ENCODE measurements at regions not wholly inside any gene's neighbourhood (a gene's known extent, or its start where the extent isn't known, plus 50 kb on each side); places are given as distances from the start of the nearest gene placed in this dataset.
"Not testable (repeated sequence)": the region's sequence is repeated elsewhere in the genome, so short reads cannot be mapped to it uniquely, and the experiment has no call there.

DNA sequence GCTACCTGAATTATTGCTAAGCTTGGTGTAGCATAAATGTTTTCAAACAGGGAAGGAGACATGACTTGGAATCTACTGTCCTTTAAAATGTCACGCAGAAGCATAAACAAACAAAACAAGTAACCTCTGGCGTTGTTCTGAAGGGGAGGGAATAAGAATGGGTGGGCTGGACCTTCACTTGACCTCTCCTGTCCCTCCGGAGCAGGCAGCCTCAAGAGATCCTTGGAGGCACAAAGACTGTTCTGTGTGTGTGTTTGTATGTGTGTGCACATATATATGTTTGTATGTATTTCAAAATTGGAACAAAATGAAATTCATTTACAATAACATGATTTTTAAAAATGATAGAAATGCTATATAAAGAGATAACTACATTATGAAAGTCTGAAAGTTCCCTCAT lies 91.3 kb upstream of the DCLK2 start:
- no peak for DNase-seq (ENCODE audit: low spot score)

DNA sequence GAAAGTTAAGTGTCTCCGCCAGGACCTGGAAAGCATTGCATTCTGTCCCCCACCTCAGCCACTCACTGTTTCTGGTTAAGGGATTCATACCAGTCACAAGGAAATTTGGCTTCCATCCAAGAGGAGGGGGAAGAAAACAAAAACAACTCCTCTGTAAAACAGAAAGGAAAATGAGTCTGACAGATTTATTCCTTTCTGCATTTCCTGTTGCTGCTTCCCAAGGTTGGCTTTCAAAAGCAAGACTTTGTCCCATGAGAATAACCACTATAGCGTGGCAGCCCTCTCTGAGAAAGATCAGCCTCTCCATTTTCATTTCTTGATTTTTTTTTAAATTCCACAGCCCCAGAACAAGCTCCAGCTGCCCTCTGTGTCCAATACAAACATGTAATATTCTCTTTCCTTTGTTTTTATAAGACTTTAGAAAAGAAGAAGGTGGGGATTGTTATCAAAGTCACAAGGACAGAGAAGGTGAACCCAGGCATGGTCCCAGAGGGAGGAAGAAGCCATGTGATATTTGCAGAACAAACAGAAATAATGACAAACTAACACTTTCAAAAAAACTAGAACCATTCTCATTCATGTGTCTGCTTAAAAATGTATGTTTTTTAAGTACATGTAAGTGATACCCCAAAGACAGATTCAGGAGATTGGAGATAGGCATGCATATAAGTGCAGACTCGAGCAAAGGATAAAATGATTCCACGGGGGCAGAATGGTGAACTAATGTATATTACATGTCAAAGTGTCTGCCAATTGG lies 90.7 kb upstream of the DCLK2 start:
- DNase-seq (ENCODE audit: low spot score): no peak

DNA sequence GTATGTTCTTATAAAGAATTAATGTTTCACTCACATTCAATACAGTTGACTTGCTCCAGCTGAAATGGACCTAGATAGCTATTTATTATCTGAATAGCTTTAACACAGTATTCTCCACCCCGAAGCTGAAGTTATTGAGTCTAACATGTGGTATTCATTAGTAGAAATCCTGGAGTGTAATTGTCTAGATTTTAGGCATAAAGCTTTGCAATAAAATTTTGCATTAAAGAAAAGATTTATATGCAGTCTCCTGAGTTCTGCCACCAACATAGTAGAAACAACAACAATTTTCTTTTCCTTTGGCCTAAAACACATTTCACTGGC lies 90.2 kb upstream of the DCLK2 start:
- DNase-seq (ENCODE audit: low spot score): no peak

DNA sequence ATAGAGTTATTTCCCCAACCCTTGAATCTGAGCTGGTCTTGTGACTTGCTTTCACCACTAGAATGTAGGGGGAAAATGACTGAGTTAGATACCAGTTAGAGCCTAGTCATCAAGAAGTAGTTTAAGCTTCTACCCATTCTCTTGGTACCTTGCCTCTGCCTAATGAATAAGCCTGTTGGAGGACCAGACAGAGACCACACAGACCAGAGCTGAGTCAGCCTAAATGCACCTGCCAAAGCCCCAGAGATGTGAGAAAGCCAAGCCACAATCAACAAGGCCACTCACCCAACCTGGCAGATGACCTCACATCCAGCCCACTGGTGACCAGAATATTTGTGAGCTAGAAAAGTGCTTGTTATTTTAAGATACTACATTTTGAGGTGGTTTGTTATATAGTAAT lies 85.2 kb upstream of the DCLK2 start:
- no peak for DNase-seq (ENCODE audit: low spot score)

DNA sequence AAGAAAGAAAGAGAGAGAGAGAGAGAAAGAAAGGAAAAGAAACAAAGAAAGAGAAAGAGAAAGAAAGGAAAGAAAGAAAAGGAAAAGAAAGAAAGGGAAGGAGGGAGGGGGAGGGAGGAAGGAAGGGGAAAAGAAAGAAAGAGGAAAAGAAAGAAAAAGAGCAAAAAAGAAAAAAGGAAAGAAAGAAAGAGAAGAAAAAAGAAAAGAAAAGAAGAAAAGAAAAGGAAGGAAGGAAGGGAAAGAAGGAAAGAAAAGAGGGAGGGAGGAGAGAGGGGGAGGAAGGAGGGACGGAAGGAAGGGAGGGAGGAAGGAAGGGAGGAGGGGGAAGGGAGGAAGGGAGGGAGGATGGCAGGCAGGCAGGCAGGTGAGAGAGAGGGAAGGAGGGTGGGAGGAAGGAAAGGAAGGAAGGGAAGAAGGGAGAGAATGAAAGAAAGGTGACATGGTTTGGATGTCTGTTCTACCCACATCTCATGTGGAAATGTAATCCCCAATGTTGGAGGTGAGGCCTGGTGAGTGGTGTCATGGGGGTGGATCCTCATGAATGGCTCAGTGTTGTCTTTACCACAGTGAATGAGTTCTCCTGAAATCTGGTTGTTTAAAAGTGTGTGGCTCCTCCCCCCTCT lies 83.0 kb upstream of the DCLK2 start:
- DNase-seq (ENCODE audit: low spot score): no peak

DNA sequence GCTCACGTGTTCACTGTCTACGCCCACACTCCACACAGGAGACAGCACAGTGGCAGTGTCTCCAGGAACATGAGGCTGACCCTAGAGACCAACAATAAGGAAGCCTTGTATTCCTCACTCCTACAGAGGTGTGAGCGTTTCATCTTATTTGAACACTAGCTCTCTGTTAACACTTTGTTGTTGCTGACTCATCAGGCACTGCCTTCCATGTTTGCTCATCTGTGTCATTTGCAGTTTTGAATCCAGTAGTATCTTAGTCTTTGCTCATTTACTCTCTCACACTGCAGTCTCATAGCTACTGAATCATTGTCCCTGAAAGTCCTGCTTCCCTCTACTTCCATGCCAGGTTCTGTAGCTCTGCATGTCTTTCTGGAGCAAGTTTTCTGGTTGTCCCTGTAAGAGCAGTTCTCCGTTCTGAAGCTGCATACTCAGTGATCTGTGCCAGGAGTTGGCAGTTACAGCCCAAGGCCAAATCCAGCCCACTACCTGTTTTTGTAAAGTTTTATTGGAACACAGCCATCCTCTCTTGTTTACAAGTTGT lies 80.3 kb upstream of the DCLK2 start:
- DNase-seq (ENCODE audit: low spot score): peak; percentile 47

DNA sequence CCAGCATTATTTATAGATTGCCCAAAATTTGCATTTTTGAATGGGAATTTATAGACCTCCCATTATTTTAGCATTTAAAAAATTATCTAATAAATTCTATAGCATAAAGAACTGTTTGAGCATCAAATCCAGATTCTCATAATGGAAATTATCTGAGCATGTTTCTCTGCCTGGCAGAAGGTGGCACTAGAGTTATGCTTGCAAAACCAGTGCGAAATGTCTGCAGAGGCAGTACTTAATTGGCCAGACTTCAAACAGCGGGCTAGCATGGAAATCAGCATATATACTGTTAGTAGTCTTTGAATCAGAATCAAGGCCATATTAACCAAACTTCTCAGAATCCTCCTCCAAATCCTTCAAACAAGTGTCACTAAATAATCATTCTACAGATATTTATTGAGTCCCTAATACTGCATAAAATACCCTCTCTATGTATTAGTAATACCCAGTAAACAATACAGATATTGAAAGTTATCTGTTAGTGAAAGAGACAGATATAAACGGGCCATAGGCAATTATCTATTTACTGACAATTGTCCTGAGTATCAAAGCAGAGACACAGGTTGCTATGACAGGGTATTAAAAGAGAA lies 78.7 kb upstream of the DCLK2 start:
- DNase-seq (ENCODE audit: low spot score): peak; percentile 26

DNA sequence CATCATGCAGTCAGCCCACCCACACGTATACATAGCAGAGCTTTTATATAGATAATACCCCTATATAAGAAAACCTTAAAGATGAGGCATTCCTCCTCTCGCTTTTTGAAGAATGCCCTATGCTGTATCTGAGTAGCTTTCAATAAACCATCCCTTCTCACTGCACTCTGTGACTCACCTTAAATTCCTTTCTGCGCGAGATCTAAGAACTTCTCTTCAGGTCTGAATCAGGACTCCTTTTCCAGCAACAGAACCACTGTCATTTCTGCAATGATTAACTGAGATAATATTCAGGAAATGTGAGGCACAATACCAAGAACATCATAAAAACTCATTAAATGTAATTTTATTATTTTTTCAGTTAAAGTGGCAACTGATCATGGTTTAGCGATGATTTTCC lies 76.4 kb upstream of the DCLK2 start:
- no peak for DNase-seq (ENCODE audit: low spot score)

DNA sequence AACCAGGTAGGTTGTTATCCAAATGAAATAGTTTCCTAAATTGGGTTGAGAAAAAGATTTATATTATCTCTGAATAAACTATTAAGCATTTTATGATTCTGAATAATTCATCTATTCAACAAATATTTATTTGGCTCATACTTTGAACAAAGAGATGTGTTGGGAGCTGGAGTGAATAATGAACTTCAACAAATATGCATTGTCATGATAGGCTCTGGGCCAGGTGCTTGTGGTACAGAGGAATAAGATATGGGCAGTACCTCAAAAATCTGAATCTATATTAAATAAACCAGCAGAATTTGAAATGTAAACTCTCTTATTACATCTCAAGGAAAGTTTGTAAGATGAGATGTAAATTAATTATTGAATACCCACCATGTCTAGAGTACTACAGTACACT lies 75.7 kb upstream of the DCLK2 start:
- no peak for DNase-seq (ENCODE audit: low spot score)

DNA sequence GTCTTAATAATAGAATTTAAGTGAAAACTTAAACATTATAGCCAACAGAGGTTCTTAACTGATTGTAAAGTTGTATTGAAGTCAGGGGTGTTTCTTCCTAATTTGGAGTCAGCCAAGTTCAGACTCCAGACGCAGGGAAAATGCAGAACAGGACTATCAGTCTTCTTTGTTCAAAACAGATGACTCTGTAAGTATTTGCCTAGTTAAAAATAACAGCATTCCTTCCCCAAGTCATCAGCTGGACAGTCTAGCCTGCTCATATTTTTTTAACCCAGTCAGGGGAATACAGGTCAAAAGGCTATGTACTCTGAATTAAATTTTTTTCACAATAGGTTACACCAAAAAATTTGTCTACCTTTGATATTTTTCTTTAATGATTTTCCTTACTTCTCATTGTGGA lies 73.8 kb upstream of the DCLK2 start:
- DNase-seq (ENCODE audit: low spot score): no peak

DNA sequence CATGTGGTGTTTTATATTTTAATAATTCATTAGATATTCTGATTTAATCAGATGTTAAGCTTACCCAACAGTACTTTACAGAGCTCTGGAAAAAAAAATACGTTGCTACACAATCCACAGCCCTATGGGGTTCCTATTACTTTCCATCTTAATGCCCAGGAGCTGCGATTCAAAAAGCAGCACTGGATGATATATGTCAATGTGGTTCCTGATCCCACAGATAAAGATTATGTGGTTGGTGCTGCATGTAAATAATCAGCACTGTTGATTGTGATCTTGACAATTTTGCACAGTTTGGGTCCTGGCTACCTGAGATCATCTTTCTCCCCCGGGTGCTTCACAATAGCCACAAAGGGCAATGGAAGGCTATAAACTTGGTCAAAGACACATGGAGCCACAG lies 72.7 kb upstream of the DCLK2 start:
- DNase-seq (ENCODE audit: low spot score): no peak

DNA sequence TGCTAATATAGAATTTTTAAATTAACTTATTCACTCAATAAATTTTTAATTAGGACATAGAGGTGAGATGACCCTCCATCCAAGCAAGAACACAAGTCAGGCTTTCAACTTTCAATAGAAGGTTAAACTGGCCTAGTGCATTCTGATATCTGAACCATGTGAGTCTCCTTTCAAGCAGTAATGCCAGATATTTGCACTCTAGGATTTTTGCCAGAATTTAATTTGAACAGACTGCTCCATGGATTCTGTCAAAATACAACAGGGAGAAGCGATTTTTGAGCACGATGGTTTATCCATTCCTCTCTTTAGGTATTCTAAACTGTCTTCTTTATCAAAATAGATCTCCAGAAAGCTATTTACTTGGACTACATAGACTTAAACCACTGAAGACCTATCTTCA lies 72.0 kb upstream of the DCLK2 start:
- no peak for DNase-seq (ENCODE audit: low spot score)

DNA sequence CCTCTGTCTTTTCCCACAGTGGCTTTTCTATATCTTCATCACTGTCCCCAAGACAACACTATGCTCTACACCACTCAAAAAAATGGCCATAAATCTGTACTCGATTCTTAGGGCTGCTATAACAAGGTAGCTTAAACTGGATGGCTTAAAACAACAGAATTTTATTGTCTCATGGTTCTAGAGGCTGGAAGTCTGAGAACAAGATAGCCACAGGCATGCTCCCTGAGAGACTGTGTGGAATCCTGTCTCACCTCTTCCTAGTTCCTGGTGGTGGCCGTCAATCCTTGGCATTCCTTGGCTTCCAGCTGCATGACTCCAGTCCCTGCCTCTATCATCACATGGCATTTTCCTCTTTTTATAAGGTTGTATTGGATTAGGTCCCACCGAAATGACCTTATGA lies 70.7 kb upstream of the DCLK2 start:
- DNase-seq (ENCODE audit: low spot score): peak; percentile 42

DNA sequence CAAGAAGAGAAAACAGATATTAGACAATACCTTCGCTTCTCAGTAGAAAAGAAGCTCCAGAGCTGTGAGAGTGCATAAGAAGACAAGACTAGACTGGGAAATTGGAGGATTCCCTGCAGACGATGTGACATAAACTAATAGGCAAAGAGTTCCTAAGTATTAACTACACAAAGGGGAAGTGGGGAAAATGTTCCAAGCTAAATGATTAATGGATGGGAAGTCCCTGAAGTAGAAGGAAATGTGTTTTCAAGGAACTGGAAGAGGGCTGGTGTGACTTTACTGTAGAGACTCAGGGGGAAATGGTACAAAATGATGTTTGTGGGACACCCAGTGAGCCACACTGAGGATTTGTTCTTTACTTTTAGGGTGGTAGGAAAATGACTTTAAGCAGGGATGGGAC lies 69.7 kb upstream of the DCLK2 start:
- DNase-seq (ENCODE audit: low spot score): no peak

DNA sequence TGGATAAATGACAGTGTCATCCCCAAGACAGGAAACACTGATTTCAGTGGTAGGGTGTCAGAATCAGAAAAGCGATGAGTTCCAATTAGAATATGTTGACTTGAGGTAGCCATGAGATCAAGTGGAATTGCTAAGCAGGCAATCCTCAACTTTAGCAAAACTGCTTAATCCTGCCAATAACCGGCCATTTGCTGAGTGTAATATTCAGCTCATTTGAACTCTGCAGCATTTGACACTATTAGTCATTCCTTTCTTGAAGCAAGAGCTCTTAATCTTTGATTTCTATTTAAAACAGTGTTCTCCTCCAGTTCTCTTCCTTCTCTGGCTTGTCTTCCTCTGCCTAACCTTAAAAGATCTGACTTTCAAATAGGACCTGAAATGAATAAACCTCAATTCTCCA lies 68.7 kb upstream of the DCLK2 start:
- no peak for DNase-seq (ENCODE audit: low spot score)

DNA sequence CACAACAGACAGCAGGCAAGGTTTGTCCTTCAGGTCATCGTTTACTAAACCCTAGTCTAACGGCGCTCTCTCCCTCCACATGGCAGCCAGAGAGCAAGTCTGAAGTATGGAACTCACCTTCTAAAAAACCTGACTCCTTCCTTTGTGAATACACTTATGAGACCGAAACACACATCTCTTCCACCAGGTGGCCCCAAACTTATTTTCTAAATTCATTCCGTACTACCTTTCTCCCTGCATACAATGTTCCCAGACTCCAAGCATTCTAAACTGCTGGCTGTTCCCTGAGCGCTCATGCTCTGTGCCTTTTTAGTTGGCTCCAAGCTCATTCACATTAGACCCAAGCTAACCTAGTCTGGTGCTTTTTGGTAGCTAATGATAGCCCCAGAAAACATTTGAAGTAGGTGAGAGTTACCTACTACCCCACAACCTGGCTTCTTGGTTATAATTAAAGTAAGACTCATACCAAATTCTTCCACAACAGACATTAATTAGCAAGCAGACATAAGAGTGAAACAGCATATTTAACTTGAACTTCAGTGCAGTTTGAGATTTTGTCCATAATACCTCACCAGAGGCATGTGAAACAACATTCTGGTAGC lies 67.6 kb upstream of the DCLK2 start:
- peak; percentile 54 for DNase-seq (ENCODE audit: low spot score)

DNA sequence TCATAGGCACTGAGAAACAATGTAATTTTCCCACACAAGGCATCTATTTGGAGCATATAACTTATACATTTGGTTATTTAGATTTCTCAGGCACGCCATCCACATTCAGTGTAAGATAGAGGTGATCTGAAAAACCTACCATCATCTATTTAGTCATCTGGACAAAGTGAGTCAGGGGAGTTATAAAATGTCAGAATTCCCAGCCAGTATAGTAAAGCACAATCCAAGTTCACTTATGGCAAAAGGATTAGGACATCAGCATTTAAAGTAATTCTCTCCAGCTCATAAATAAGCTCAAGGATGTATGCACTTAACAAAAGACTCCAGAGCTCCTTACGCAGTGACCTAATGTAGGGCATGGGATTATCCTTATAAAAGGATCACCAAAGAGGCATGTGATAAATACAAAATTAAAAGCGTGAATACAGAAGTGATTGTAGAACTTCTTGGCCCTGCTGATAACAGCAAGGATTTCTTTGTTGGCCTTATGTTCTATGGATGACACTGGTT lies 65.3 kb upstream of the DCLK2 start:
- no peak for DNase-seq (ENCODE audit: low spot score)

DNA sequence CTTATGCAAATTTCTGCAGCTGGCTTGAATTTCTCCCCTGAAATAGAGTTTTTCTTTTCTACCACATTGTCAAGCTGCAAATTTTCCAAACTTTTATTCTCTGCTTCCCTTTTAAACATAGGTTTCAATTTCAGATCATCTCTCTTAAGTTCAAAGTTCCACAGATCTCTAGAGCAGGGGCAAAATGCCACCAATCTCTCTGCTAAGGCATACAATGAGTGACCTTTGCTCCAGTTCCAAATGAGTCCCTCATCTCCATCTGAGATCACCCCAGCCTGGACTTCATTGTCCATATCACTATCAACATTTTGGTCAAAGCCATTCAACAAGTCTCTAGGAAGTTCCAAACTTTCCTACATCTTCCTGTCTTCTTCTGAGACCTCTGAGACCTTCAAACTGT lies 62.3 kb upstream of the DCLK2 start:
- not testable (repeated sequence) for DNase-seq (ENCODE audit: low spot score)

DNA sequence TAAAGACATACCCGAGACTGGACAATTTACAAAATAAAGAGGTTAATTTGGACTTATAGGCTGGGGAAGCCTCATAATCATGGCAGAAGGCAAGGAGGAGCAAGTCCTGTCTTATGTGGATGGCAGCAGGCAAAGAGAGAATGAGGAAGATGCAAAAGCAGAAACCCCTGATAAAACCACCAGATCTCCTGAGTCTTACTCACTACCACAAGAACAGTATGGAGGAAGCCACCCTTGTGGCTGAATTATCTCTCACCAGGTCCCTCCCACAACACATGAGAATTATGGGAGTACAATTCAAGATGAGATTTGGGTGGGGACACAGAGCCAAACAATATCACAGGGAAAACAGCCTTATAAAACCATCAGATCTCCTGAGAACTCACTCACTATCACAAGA lies 61.6 kb upstream of the DCLK2 start:
- not testable (repeated sequence) for DNase-seq (ENCODE audit: low spot score)

DNA sequence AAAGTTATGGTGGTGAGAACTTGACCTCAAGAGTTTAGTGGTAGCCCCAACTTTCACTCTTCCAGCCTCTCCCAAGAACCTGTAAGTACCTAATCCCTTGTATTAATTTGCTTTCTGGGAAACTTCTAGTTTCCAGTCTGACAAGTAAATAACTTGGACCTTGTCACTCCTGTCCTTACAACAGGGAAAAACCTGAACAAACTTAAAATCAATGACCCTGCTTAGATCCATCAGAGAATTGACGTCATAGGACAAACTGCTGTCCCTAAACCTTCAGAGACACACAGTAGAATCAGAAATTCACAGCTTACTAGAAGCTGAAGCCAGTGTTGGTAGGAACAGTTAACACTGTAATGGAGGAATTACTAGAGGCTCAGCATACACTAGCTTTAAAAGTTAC lies 60.0 kb upstream of the DCLK2 start:
- DNase-seq (ENCODE audit: low spot score): no peak

DNA sequence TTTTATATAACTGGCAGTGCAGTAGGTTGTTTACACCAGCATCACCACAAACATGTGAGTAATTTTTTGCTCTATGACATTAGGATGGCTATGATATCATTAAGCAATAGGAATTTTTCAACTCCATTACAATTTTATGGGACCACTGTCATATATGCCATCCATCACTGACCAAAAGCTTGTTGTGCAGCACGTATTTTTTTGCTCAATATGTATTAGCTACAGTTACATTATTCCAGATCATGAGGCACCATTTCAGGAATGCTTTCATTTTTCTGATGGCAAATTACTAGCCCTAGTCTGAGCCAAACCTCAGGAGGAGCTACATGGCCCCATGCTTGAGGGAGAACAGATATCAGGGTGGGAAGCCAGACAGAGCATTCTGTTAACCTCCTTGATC lies 56.8 kb upstream of the DCLK2 start:
- no peak for DNase-seq (ENCODE audit: low spot score)

DNA sequence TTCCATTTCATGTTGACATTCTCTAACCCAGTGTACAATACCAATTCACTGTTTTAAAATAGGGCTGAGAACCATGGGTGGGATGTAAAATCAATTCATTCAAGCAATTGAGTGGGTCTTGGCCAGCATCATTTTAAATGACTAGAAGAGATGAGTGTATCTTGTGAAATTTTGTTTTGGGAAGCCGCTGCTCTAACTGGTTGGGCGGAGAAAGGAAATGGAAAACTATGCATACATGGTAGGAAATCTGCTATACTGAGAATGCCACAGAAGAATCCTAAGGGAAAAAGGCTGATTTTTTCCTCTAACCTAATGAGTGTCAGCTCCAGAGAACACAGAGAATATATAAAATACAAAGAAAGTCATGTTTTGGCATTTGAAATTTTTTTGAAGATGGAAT lies 54.8 kb upstream of the DCLK2 start:
- DNase-seq (ENCODE audit: low spot score): no peak

DNA sequence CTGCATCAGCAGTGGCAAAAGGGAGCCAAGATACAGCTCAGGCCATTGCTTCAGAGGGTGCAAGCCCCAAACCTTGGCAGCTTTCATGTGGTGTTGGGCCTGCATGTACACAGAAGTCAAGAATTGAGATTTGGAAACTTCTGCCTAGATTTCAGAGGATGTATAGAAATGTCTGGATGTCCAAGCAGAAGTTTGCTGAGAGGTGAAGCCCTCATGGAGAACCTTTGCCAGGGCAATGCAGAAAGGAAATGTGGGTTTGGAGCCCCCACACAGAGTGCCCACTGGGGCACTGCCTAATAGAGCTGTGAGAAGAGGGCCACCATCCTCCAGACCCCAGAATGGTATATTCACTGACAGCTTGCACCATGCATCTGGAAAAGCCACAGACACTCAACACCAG lies 51.3 kb upstream of the DCLK2 start:
- DNase-seq (ENCODE audit: low spot score): not testable (repeated sequence)
